ENCODE measurements at regions not wholly inside any gene's neighbourhood (a gene's known extent, or its start where the extent isn't known, plus 50 kb on each side); places are given as distances from the start of the nearest gene placed in this dataset.

DNA sequence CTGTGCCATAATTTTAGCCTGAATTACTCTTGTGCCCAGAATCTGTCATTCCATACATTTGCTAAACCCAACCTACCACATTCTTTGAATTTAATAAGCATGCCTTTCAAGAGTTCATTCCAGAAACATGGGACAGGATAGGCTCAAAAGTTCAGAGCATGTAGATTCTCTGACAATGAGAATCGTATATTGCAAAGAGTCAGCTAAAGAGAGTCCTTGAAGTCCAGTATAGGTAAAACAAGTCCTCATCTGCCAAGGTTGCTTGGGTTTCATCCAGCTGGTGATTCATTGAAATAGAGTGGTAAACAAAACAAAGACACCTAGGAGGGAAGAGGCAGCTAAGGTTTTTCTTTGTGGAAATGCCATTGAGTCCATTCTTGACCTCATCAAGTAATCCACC lies 249.3 kb upstream of the DIPK2B start:
- Histone ChIP-seq H2BK20ac (ENCODE audit: low read depth, low read length) (peak overlapping the region; percentile 62; the same call in 1 of the 2 replicates), H2AK5ac (ENCODE audit: low read depth, low read length) (no peak overlapping the region), H2BK15ac (ENCODE audit: low read depth, low read length) (no peak overlapping the region), H2AFZ (replicated peaks; ENCODE audit: low read length, poor library complexity) (no peak overlapping the region), H3K27ac (ENCODE audit: insufficient read depth, low read length) (no peak overlapping the region), H4K8ac (ENCODE audit: low read depth in 2 of 2, low read length in 2 of 2) (no peak overlapping the region), H3K79me1 (ENCODE audit: low read depth in 1 of 2, low read length in 2 of 2) (no peaks in the 10 kb centered on the region), H2BK120ac (ENCODE audit: low read depth, low read length) (no peak overlapping the region), H3K4me3 (ENCODE audit: insufficient read depth, low read depth, low read length) (no peak overlapping the region), H3K4me1 (ENCODE audit: control insufficient read depth, insufficient read depth, low read length) (peaks cover 5% of the 10 kb centered on the region), H3K4ac (ENCODE audit: low read depth, low read length) (no peak overlapping the region), H4K91ac (ENCODE audit: insufficient read depth, low read depth, low read length) (no peak overlapping the region), H3K36me3 (ENCODE audit: control insufficient read depth, insufficient read depth, low read length) (no peaks in the 10 kb centered on the region), H3K14ac (replicated peaks; ENCODE audit: low read depth, low read length) (no peak overlapping the region), H2BK5ac (ENCODE audit: low read depth, low read length, poor library complexity, severe bottlenecking) (no peak overlapping the region), H4K20me1 (ENCODE audit: insufficient read depth, low read length) (no peaks in the 10 kb centered on the region), H3K27me3 (ENCODE audit: control insufficient read depth, insufficient read depth, low read length) (peaks cover 11% of the 10 kb centered on the region), H3K4me2 (ENCODE audit: low read depth, low read length) (no peak overlapping the region), H3K23ac (ENCODE audit: low read depth, low read length) (no peak overlapping the region), H3K56ac (ENCODE audit: extremely low read depth, insufficient read depth, low read length) (no peak overlapping the region), H2AK9ac (replicated peaks; ENCODE audit: low read depth, low read length, poor library complexity) (no peak overlapping the region), H3K18ac (ENCODE audit: low read depth, low read length) (no peak overlapping the region), H3K9ac (ENCODE audit: low read depth, low read length) (no peak overlapping the region), H3K9me3 (ENCODE audit: control insufficient read depth, insufficient read depth, low read length) (no peaks in the 10 kb centered on the region), H4K5ac (ENCODE audit: low read depth, low read length) (no peak overlapping the region), H3K9me1 (ENCODE audit: insufficient read depth, low read length) (no peaks in the 10 kb centered on the region)
- BruUV-seq (replicated peaks): no TSS peak
- CTCF ChIA-PET: no interaction called here
- POLR2A ChIA-PET (ENCODE audit: unreplicated experiment): no interaction called here
- intact Hi-C loops (cut with micrococcal nuclease) (no loop called here), in situ Hi-C loops (cut with MboI; ENCODE audit: low sequenced_read_pairs) (no loop called here), dilution Hi-C loops (cut with HindIII; ENCODE audit: low sequenced_read_pairs, unreplicated experiment) (no loop called here)
- ATAC-seq (ENCODE audit: low read depth) (no peak), DNase-seq (no peak)
- TF ChIP-seq NFE2L2 (IDR thresholded peaks at IDR 0.05; ENCODE audit: low read depth, low read length) (no peak), BHLHE40 (IDR thresholded peaks at IDR 0.05; ENCODE audit: low read depth, low read length) (no peak), RFX5 (IDR thresholded peaks at IDR 0.05; ENCODE audit: low read depth, low read length) (no peak), RAD21 (IDR thresholded peaks at IDR 0.05; ENCODE audit: low read length) (no peak), MAFK (IDR thresholded peaks at IDR 0.05; ENCODE audit: low read depth, low read length) (no peak), FOS (IDR thresholded peaks at IDR 0.05; ENCODE audit: low read depth, low read length) (no peak), CEBPB (IDR thresholded peaks at IDR 0.05; ENCODE audit: low read depth, low read length) (no peak), CHD1 (IDR thresholded peaks at IDR 0.05; ENCODE audit: low read depth, low read length) (no peak), MAZ (IDR thresholded peaks at IDR 0.05; ENCODE audit: borderline replicate concordance, low read depth, low read length) (no peak), RCOR1 (IDR thresholded peaks at IDR 0.05; ENCODE audit: insufficient replicate concordance, low read length) (no peak), POLR2A (IDR thresholded peaks at IDR 0.05; ENCODE audit: low read depth, low read length) (no peak), MXI1 (IDR thresholded peaks at IDR 0.05; ENCODE audit: borderline replicate concordance, low read depth, low read length) (no peak), SMC3 (IDR thresholded peaks at IDR 0.05; ENCODE audit: low read depth, low read length) (no peak)
- TF ChIP-seq, protein P1, sequence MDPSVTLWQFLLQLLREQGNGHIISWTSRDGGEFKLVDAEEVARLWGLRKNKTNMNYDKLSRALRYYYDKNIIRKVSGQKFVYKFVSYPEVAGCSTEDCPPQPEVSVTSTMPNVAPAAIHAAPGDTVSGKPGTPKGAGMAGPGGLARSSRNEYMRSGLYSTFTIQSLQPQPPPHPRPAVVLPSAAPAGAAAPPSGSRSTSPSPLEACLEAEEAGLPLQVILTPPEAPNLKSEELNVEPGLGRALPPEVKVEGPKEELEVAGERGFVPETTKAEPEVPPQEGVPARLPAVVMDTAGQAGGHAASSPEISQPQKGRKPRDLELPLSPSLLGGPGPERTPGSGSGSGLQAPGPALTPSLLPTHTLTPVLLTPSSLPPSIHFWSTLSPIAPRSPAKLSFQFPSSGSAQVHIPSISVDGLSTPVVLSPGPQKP (IDR thresholded peaks at IDR 0.05; ENCODE audit: borderline replicate concordance, low read depth, low read length): no peak
- TF ChIP-seq, protein P2, sequence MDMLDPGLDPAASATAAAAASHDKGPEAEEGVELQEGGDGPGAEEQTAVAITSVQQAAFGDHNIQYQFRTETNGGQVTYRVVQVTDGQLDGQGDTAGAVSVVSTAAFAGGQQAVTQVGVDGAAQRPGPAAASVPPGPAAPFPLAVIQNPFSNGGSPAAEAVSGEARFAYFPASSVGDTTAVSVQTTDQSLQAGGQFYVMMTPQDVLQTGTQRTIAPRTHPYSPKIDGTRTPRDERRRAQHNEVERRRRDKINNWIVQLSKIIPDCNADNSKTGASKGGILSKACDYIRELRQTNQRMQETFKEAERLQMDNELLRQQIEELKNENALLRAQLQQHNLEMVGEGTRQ (IDR thresholded peaks at IDR 0.05; ENCODE audit: low read depth, low read length): no peak
- TF ChIP-seq, protein P3, sequence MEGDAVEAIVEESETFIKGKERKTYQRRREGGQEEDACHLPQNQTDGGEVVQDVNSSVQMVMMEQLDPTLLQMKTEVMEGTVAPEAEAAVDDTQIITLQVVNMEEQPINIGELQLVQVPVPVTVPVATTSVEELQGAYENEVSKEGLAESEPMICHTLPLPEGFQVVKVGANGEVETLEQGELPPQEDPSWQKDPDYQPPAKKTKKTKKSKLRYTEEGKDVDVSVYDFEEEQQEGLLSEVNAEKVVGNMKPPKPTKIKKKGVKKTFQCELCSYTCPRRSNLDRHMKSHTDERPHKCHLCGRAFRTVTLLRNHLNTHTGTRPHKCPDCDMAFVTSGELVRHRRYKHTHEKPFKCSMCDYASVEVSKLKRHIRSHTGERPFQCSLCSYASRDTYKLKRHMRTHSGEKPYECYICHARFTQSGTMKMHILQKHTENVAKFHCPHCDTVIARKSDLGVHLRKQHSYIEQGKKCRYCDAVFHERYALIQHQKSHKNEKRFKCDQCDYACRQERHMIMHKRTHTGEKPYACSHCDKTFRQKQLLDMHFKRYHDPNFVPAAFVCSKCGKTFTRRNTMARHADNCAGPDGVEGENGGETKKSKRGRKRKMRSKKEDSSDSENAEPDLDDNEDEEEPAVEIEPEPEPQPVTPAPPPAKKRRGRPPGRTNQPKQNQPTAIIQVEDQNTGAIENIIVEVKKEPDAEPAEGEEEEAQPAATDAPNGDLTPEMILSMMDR (conservative IDR thresholded peaks at IDR 0.05; ENCODE audit: low read depth, low read length): no peak
- 67% methylated on average over 1 of the region's 1 CpG; no CpG with 5 or more reads in 1 of the 2 experiments for WGBS, 2 experiments (ENCODE audit: extremely low coverage in 2 of 2, insufficient read length in 1 of 2)

All from IMR-90 (cell line).